22Rv1 (cell line): ENCODE measurements at regions not wholly inside any gene's neighbourhood (a gene's known extent, or its start where the extent isn't known, plus 50 kb on each side); places are given as distances from the start of the nearest gene placed in this dataset.

Source experiments
- H3K27ac ChIP-seq: fragments of 450-650 bp; 2 replicates; pipeline ENCODE4 v1.5.1; 2017
- ZFX ChIP-seq: fragments of 450-650 bp; IDR thresholded peaks from 2 replicates; pipeline ENCODE4 v1.6.1; 2017; ENCODE audit warnings: antibody characterized with exemption, borderline replicate concordance
- TF ChIP-seq, protein P1 (sequence below): fragments of 450-650 bp; IDR thresholded peaks from 2 replicates; pipeline ENCODE4 v1.5.1; 2017; ENCODE audit warnings: mild to moderate bottlenecking

DNA sequence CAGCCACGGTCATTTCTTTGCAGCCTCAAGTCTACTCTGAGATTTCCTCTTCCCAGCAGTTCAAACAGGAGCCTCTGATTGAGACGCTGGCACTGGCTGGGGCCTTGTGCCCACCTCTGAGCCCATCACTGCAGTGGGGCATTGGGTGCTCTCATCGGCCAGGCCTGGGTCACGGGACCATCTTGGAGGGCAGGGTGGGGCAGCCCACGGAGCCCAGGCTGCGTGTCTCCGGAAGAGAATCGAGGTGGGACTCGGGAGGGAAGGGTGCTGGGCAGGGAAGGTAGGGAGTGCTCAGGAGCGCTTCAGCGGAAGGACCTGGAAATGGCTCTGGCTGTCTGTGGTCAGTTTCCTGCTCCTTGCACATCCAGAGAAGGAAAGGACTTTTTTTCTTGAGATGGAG is 82.4 kb downstream of the RTP5 start:
- TF ChIP-seq, protein P1, sequence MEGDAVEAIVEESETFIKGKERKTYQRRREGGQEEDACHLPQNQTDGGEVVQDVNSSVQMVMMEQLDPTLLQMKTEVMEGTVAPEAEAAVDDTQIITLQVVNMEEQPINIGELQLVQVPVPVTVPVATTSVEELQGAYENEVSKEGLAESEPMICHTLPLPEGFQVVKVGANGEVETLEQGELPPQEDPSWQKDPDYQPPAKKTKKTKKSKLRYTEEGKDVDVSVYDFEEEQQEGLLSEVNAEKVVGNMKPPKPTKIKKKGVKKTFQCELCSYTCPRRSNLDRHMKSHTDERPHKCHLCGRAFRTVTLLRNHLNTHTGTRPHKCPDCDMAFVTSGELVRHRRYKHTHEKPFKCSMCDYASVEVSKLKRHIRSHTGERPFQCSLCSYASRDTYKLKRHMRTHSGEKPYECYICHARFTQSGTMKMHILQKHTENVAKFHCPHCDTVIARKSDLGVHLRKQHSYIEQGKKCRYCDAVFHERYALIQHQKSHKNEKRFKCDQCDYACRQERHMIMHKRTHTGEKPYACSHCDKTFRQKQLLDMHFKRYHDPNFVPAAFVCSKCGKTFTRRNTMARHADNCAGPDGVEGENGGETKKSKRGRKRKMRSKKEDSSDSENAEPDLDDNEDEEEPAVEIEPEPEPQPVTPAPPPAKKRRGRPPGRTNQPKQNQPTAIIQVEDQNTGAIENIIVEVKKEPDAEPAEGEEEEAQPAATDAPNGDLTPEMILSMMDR, result no peak
- TF ChIP-seq ZFX, result no peak
- H3K27ac ChIP-seq, result no peak overlapping the region

GRCh38 chr2:241952816-241953215 is 83.3 kb downstream of the RTP5 start:
- TF ChIP-seq ZFX, result no peak
- TF ChIP-seq, protein P1, result no peak
- H3K27ac ChIP-seq, result no peak overlapping the region

- TF ChIP-seq, protein P1, result no peak
- TF ChIP-seq ZFX, result no peak
- H3K27ac ChIP-seq, result no peak overlapping the region
Measured at GRCh38 chr2:241953324-241953928, 83.9 kb downstream of the RTP5 start.

GRCh38 chr2:241956521-241957110 is 87.1 kb downstream of the RTP5 start:
- H3K27ac ChIP-seq, result no peak overlapping the region
- TF ChIP-seq, protein P1, result no peak
- TF ChIP-seq ZFX, result no peak

DNA sequence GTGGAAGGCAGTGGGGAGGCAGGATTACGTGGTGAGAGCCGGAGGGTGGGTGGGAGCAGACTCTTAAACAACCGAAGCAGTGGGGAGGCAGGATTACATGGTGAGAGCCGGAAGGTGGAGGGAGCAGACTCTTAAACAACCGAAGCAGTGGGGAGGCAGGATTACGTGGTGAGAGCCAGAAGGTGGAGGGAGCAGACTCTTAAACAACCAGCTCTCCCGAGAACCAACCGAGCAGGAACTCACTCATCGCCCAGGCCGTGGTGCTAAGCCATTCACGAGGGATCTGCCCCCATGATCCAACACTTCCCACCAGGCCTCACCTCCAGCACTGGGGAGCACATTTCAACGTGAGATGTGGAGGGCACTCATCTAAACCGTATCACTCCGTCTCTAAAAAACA is 87.7 kb downstream of the RTP5 start:
- no peak overlapping the region for H3K27ac ChIP-seq
- no peak for TF ChIP-seq ZFX
- TF ChIP-seq, protein P1, result no peak

DNA sequence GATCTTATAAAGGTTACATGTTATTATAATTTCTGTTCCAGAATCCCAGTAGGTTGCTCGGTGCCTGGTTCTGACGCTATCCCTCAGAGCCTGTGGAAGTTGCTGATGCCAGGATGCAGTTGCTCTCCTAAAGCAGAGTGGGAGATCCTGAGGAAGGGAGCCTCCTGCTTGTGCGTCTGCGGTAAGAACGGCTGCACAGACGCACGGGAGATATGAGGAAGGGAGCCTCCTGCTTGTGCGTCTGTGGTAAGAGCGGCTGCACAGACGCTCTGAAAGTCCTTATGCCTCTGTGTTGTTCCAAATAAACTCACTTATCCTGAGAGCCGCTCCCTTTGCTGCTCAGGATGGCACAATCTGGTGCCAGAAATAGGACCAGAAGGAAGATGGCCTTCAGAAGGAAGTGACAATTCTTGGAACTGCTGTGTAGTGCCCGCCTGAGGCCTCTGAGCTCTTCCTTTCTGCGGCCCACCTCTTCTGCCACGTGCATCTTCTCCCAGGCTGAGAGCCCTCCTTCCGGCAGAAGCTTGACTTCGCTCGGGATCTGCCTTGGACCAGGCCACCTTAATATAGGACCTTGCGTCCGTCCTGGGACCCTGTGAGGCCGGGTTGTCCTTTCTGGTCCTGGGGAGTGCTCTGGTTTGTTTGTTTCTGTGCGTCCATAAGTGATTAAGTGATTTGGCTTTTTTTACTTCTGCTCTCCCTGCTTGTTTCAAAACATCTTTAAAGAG is 89.5 kb downstream of the RTP5 start:
- no peak for TF ChIP-seq ZFX
- TF ChIP-seq, protein P1, result no peak
- no peak overlapping the region for H3K27ac ChIP-seq

DNA sequence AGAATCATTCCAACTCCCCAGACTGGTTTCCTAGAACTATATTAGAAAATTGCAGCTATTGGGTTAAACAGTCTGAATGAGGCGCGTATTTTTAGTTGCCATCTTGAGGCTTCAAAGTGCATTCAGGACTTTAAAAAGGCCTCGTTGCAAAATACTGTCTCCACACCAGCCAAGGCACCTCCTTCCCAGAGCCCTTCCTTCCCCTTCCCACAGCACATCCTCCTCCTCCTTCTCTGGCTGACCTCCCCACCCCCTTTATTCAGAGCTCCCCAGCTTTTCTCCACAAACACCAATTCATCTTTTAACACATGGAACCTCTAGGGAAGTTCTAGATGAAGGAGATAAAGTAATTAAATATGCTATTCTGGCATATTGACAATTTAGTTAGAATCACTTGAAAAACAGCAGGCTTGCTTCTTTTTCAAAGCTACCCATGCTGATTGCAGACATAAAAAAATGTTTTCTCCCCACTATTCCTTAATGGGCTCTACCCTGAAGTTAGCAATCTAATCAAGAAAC is 90.3 kb downstream of the RTP5 start:
- TF ChIP-seq ZFX, result no peak
- TF ChIP-seq, protein P1, result no peak
- no peak overlapping the region for H3K27ac ChIP-seq
